Heart right ventricle (tissue), 16 donors: ENCODE measurements at regions not wholly inside any gene's neighbourhood (a gene's known extent, or its start where the extent isn't known, plus 50 kb on each side); places are given as distances from the start of the nearest gene placed in this dataset.
A peak's percentile ranks its signal among the peaks of the same experiment; 100 is the strongest.

Experiments used
- ATAC-seq, 8 donors: fragments of 200-7000 bp; cut with Tn5 transposase; one replicate each; pipeline ENCODE4 v1.9.1; 2020; ENCODE audit warnings: mild to moderate bottlenecking in 8 of 8, moderate library complexity in 8 of 8, moderate number of reproducible peaks in 1 of 8
- DNase-seq, 2 donors: peaks; one replicate each; pipeline ENCODE4 v3.0.0-alpha.2; 2020
- H3K27ac ChIP-seq, 10 donors: fragments of 200-600 bp; sonication (generic) in 2 of 10; one replicate each; pipeline versions ENCODE4 v1.5.0 to v1.8.0; 2020 to 2022; ENCODE audit warnings: mild to moderate bottlenecking in 3 of 10
- H3K27me3 ChIP-seq, 7 donors: fragments of 200-600 bp; one replicate each; pipeline ENCODE4 v1.8.0; 2021 to 2022; ENCODE audit warnings: mild to moderate bottlenecking in 2 of 7
- H3K36me3 ChIP-seq, 9 donors: fragments of 200-600 bp; sonication (generic) in 1 of 9; one replicate each; pipeline versions ENCODE4 v1.5.0 to v1.8.0; 2020 to 2022; ENCODE audit warnings: mild to moderate bottlenecking in 2 of 9
- H3K4me1 ChIP-seq, 9 donors: fragments of 200-600 bp; sonication (generic) in 1 of 9; one replicate each; pipeline versions ENCODE4 v1.5.0 to v1.8.0; 2020 to 2022; ENCODE audit warnings: mild to moderate bottlenecking in 4 of 9
- H3K4me3 ChIP-seq, 10 donors: fragments of 200-600 bp; sonication (generic) in 2 of 10; one replicate each; pipeline versions ENCODE4 v1.5.0 to v1.8.0; 2020 to 2022; ENCODE audit warnings: mild to moderate bottlenecking in 7 of 10, moderate library complexity in 2 of 10
- H3K9me3 ChIP-seq, 11 donors: fragments of 200-600 bp in 10 of 11; sonication (generic) in 2 of 11; one replicate each; pipeline versions ENCODE4 v1.5.0 to v1.8.0; 2013 to 2022; ENCODE audit warnings: mild to moderate bottlenecking in 2 of 11, control low read depth in 1 of 11, moderate library complexity in 1 of 11
- CTCF ChIP-seq, 9 donors: fragments of 200-600 bp; sonication (generic) in 2 of 9; IDR thresholded peaks; one replicate each; pipeline versions ENCODE4 v1.5.0 to v1.8.0; 2021 to 2022; ENCODE audit warnings: antibody characterized with exemption in 9 of 9, mild to moderate bottlenecking in 5 of 9, moderate library complexity in 1 of 9
- WGBS, 2 donors: extraction: QIAGEN DNeasy Blood & Tissue Kit; methylation state at CpG; one replicate each; pipeline ENCODE4 v1.1.7; 2013; ENCODE audit warnings: inconsistent platforms in 1 of 2; 5-methylcytosine and 5-hydroxymethylcytosine counted together
- intact Hi-C, 10 donors: fragments of 100-400 bp; cut with DNase I; formaldehyde crosslinking; loops; one replicate each; pipeline versions ENCODE4 v1.11.1 to v1.14.2; 2022
- donor health status: Arrhythmogenic right ventricular cardiomyopathy.
- donor health status: ischemic (EF 13 %, LVEDD 7.1; RV severe dilation, severe dysfunction).
- donor health status: healthy with polysubstance abuse.
- donor health status: DM: no; HTN: yes; CAD: no.
- donor health status: DM: no; HTN: no; CAD: no.
- donor health status: ischemic (EF 25% LVEDD 6.9; RV normal size, moderate dysfunction).
- donor health status: ischemic (EF 25% LVEDD 5.7; RV mildly dilated, moderate dysfunction).
- donor health status: healthy.
- donor health status: DM: yes; HTN: yes; CAD: no.
- donor health status: Ischemic cardiomyopathy.
- donor health status: ischemic (EF 35%, LVEDD 5.7; RV mildly dilated, moderate dysfunction).
- donor health status: nonischemic (EF 11% LVEDD 7.7; RV severe dilation, severe dysfunction).
- donor health status: DM: yes; HTN: yes; CAD: no.
- donor health status: PGD.
- donor health status: ischemic (EF 29% LVEDD 5.4; RV normal size, mild dysfunction).
- donor health status: nonischemic (EF 23%, LVEDD 6.1; RV moderate dilation, normal function).

DNA sequence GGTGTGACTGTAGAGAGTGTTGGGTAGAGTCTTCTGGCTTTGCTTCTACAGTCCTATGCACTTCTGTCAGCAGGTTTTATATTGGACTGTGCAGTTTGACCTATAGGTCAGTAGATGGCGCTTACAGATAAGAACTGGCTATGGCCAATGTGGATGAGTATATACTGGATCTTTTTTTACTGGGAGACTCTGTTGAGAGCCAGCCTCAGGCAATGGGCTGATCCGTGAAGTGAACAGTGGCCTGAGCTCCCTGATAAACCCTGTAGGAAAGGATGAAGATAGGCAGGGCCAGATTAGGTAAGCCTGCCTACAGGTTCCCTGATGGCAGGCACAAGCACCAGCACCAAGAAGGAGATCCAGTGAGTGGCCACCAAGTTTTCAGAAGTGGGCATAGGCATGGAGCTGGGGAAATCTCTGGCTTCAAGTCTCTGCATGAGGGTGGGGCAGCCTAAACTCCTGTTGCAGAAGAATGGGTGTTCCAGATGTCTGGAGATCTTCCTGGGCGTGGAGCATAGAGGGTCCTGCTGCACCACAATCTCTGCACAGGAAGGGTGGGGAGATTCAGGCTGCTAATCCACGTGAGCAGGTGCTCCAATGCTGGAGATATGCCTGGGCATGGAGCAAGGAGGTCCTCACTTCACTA lies 326.0 kb upstream of the SGO1 start:
- Histone ChIP-seq H3K36me3 (no peaks in the 10 kb centered on the region), H3K4me1 (peaks cover 0 to 5% (median 0%) of the 10 kb centered on the region in 9 donors), H3K27ac (no peak overlapping the region), H3K27me3 (no peaks in the 10 kb centered on the region), H3K9me3 (peaks cover 0 to 20% (median 0%) of the 10 kb centered on the region in 11 donors), H3K4me3 (no peak overlapping the region)
- WGBS, 2 donors = 41 to 48% methylated on average over 4 of the region's 4 CpGs
- peak; percentile 30 to 82 (median 70) for TF ChIP-seq CTCF (IDR thresholded peaks at IDR 0.05)
- intact Hi-C loops = loop anchor here in 9 of 10 donors (2.0 to 10.0 kb wide), 12 partner anchors 223 to 1609 kb away; partner anchors contain the start of gene ZNF385D (in 1 of the 9)
- ATAC-seq (peak; percentile 64 to 90 (median 86)), DNase-seq (peak in 1 of 2 donors; percentile 10)

GRCh38 chr3:20510396-20510795 lies 324.4 kb upstream of the SGO1 start:
- no peak for TF ChIP-seq CTCF (IDR thresholded peaks at IDR 0.05)
- intact Hi-C loops = loop anchor here in 9 of 10 donors (2.0 to 10.0 kb wide), 12 partner anchors 224 to 1610 kb away; partner anchors contain the start of gene ZNF385D (in 1 of the 9)
- Histone ChIP-seq H3K4me3 (no peak overlapping the region), H3K27ac (no peak overlapping the region), H3K27me3 (no peaks in the 10 kb centered on the region), H3K4me1 (peaks cover 0 to 5% (median 0%) of the 10 kb centered on the region in 9 donors), H3K9me3 (peaks cover 0 to 20% (median 0%) of the 10 kb centered on the region in 11 donors), H3K36me3 (no peaks in the 10 kb centered on the region)
- ATAC-seq = no peak
- no peak for DNase-seq
- WGBS, 2 donors = 62 to 77% methylated on average over 4 of the region's 4 CpGs

DNA sequence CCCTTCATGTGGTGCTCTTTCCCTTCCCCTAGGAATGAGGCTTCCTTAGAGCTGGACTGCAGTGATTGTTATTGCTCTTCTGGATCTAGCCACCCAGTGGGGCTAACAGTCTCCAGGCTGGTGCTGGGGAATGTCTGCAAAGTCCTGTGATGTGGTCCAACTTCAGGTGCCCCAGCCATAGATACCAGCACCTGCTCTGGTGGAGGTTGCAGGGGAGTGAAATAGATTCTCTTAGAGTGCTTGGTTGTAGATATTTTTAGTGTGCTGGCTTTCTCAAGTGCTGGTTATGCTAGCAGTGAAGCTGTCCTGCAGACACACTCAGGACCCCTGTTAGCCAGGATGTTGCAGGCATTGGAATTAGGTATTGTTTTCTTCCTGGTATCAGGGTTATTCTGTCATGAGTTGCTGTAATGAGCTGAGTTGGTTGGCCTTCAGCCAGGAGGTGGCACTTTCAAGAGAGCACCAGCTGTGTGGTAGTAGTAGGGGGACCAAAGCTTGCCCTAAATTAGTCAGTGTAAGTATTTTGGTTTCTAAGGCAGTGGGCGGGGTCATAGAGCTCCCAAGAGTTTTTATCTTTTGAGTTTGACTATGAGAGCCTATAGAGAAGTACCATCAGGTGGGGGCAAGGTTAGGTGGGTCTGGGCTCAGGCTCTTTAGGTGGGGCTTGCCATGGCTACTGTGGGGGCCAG lies 317.5 kb upstream of the SGO1 start:
- H3K4me1 ChIP-seq = no peaks in the 10 kb centered on the region
- H3K27ac ChIP-seq = no peak overlapping the region
- intact Hi-C loops = loop anchor here in 1 of 10 donors (10.0 kb wide), 1 partner anchor 159 kb away; no protein-coding TSS in a partner anchor
- DNase-seq (no peak), ATAC-seq (no peak)
- no peaks in the 10 kb centered on the region for H3K27me3 ChIP-seq
- H3K36me3 ChIP-seq = no peaks in the 10 kb centered on the region
- TF ChIP-seq CTCF (IDR thresholded peaks at IDR 0.05) = no peak
- peaks cover 0 to 37% (median 0%) of the 10 kb centered on the region in 11 donors for H3K9me3 ChIP-seq
- 89 to 92% methylated on average over 1 of the region's 1 CpG for WGBS, 2 donors
- no peak overlapping the region for H3K4me3 ChIP-seq

DNA sequence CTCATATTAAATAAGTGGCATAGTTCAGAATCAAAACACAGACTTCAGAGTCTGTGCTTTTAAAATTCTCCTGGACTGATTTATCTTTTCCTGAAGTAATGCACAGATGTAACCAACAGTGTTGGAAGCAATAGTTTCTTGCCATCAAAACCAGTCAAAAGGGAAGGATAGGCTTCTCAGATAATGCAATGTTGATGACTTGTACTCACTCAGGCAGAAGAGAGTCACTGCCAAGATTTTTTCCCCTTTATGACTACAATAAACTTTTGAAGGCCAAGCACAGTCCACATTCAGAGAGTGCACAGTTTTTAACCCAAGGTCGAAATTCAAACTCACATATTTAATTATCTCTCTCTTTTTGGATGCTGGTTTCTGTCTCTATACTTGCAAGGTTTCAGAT lies 305.0 kb upstream of the SGO1 start:
- no peak overlapping the region for H3K4me3 ChIP-seq
- no peak for DNase-seq
- no peaks in the 10 kb centered on the region for H3K36me3 ChIP-seq
- H3K27me3 ChIP-seq = no peaks in the 10 kb centered on the region
- peaks cover 0 to 28% (median 5%) of the 10 kb centered on the region in 11 donors for H3K9me3 ChIP-seq
- ATAC-seq = no peak
- no peaks in the 10 kb centered on the region for H3K4me1 ChIP-seq
- no peak for TF ChIP-seq CTCF (IDR thresholded peaks at IDR 0.05)
- 69 to 76% methylated on average over 1 of the region's 1 CpG for WGBS, 2 donors
- intact Hi-C loops = no loop called here
- no peak overlapping the region for H3K27ac ChIP-seq
